ENCODE measurements at regions not wholly inside any gene's neighbourhood (a gene's known extent, or its start where the extent isn't known, plus 50 kb on each side); places are given as distances from the start of the nearest gene placed in this dataset.

- no peak for TF ChIP-seq EZH2 (IDR thresholded peaks at IDR 0.05; ENCODE audit: low read depth, unreplicated experiment)
- TF ChIP-seq, protein P1, sequence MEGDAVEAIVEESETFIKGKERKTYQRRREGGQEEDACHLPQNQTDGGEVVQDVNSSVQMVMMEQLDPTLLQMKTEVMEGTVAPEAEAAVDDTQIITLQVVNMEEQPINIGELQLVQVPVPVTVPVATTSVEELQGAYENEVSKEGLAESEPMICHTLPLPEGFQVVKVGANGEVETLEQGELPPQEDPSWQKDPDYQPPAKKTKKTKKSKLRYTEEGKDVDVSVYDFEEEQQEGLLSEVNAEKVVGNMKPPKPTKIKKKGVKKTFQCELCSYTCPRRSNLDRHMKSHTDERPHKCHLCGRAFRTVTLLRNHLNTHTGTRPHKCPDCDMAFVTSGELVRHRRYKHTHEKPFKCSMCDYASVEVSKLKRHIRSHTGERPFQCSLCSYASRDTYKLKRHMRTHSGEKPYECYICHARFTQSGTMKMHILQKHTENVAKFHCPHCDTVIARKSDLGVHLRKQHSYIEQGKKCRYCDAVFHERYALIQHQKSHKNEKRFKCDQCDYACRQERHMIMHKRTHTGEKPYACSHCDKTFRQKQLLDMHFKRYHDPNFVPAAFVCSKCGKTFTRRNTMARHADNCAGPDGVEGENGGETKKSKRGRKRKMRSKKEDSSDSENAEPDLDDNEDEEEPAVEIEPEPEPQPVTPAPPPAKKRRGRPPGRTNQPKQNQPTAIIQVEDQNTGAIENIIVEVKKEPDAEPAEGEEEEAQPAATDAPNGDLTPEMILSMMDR (conservative IDR thresholded peaks at IDR 0.05; ENCODE audit: low read depth in 2 of 2), result no peak
- TF ChIP-seq JUNB (IDR thresholded peaks at IDR 0.05; ENCODE audit: unreplicated experiment), result no peak
- TF ChIP-seq POLR2AphosphoS5 (IDR thresholded peaks at IDR 0.05; ENCODE audit: low read depth), result no peak
- no peak for TF ChIP-seq EZH2phosphoT487 (IDR thresholded peaks at IDR 0.05; ENCODE audit: unreplicated experiment)
- TF ChIP-seq, protein P2, sequence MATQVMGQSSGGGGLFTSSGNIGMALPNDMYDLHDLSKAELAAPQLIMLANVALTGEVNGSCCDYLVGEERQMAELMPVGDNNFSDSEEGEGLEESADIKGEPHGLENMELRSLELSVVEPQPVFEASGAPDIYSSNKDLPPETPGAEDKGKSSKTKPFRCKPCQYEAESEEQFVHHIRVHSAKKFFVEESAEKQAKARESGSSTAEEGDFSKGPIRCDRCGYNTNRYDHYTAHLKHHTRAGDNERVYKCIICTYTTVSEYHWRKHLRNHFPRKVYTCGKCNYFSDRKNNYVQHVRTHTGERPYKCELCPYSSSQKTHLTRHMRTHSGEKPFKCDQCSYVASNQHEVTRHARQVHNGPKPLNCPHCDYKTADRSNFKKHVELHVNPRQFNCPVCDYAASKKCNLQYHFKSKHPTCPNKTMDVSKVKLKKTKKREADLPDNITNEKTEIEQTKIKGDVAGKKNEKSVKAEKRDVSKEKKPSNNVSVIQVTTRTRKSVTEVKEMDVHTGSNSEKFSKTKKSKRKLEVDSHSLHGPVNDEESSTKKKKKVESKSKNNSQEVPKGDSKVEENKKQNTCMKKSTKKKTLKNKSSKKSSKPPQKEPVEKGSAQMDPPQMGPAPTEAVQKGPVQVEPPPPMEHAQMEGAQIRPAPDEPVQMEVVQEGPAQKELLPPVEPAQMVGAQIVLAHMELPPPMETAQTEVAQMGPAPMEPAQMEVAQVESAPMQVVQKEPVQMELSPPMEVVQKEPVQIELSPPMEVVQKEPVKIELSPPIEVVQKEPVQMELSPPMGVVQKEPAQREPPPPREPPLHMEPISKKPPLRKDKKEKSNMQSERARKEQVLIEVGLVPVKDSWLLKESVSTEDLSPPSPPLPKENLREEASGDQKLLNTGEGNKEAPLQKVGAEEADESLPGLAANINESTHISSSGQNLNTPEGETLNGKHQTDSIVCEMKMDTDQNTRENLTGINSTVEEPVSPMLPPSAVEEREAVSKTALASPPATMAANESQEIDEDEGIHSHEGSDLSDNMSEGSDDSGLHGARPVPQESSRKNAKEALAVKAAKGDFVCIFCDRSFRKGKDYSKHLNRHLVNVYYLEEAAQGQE (IDR thresholded peaks at IDR 0.05; ENCODE audit: unreplicated experiment), result no peak
- no peak for TF ChIP-seq ZNF331 (CRISPR knock-in tag; IDR thresholded peaks at IDR 0.05; ENCODE audit: low read depth)
- no peak for TF ChIP-seq CREB1 (CRISPR knock-in tag; IDR thresholded peaks at IDR 0.05; ENCODE audit: low read depth)
- TF ChIP-seq ETS1 (IDR thresholded peaks at IDR 0.05), result no peak
- no peak for TF ChIP-seq ZNF114 (CRISPR knock-in tag; IDR thresholded peaks at IDR 0.05)
- TF ChIP-seq STAT1 (IDR thresholded peaks at IDR 0.05; ENCODE audit: unreplicated experiment), result no peak
- TF ChIP-seq, protein P3, sequence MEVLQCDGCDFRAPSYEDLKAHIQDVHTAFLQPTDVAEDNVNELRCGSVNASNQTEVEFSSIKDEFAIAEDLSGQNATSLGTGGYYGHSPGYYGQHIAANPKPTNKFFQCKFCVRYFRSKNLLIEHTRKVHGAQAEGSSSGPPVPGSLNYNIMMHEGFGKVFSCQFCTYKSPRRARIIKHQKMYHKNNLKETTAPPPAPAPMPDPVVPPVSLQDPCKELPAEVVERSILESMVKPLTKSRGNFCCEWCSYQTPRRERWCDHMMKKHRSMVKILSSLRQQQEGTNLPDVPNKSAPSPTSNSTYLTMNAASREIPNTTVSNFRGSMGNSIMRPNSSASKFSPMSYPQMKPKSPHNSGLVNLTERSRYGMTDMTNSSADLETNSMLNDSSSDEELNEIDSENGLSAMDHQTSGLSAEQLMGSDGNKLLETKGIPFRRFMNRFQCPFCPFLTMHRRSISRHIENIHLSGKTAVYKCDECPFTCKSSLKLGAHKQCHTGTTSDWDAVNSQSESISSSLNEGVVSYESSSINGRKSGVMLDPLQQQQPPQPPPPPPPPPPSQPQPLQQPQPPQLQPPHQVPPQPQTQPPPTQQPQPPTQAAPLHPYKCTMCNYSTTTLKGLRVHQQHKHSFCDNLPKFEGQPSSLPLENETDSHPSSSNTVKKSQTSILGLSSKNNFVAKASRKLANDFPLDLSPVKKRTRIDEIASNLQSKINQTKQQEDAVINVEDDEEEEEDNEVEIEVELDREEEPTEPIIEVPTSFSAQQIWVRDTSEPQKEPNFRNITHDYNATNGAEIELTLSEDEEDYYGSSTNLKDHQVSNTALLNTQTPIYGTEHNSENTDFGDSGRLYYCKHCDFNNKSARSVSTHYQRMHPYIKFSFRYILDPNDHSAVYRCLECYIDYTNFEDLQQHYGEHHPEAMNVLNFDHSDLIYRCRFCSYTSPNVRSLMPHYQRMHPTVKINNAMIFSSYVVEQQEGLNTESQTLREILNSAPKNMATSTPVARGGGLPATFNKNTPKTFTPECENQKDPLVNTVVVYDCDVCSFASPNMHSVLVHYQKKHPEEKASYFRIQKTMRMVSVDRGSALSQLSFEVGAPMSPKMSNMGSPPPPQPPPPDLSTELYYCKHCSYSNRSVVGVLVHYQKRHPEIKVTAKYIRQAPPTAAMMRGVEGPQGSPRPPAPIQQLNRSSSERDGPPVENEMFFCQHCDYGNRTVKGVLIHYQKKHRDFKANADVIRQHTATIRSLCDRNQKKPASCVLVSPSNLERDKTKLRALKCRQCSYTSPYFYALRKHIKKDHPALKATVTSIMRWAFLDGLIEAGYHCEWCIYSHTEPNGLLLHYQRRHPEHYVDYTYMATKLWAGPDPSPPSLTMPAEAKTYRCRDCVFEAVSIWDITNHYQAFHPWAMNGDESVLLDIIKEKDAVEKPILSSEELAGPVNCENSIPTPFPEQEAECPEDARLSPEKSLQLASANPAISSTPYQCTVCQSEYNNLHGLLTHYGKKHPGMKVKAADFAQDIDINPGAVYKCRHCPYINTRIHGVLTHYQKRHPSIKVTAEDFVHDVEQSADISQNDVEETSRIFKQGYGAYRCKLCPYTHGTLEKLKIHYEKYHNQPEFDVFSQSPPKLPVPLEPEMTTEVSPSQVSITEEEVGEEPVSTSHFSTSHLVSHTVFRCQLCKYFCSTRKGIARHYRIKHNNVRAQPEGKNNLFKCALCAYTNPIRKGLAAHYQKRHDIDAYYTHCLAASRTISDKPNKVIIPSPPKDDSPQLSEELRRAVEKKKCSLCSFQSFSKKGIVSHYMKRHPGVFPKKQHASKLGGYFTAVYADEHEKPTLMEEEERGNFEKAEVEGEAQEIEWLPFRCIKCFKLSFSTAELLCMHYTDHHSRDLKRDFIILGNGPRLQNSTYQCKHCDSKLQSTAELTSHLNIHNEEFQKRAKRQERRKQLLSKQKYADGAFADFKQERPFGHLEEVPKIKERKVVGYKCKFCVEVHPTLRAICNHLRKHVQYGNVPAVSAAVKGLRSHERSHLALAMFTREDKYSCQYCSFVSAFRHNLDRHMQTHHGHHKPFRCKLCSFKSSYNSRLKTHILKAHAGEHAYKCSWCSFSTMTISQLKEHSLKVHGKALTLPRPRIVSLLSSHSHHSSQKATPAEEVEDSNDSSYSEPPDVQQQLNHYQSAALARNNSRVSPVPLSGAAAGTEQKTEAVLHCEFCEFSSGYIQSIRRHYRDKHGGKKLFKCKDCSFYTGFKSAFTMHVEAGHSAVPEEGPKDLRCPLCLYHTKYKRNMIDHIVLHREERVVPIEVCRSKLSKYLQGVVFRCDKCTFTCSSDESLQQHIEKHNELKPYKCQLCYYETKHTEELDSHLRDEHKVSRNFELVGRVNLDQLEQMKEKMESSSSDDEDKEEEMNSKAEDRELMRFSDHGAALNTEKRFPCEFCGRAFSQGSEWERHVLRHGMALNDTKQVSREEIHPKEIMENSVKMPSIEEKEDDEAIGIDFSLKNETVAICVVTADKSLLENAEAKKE (CRISPR knock-in tag; IDR thresholded peaks at IDR 0.05), result no peak
Measured at GRCh38 chr6:126873351-126873750, 245.1 kb upstream of the RSPO3 start.
